Hepatocyte (in vitro differentiated cells): ENCODE measurements at regions not wholly inside any gene's neighbourhood (a gene's known extent, or its start where the extent isn't known, plus 50 kb on each side); places are given as distances from the start of the nearest gene placed in this dataset.

Experiments
- EZH2 ChIP-seq: fragments of 200-600 bp; sonication (generic); IDR thresholded peaks from 2 replicates; pipeline ENCODE4 v1.6.1; 2016; ENCODE audit warnings: antibody characterized with exemption, mild to moderate bottlenecking, borderline replicate concordance
- EZH2phosphoT487 ChIP-seq: fragments of 200-600 bp; sonication (generic); IDR thresholded peaks from one replicate; pipeline ENCODE4 v1.6.1; 2018; ENCODE audit warnings: antibody characterized with exemption, mild to moderate bottlenecking, low read depth, moderate library complexity; ENCODE audit not compliant: unreplicated experiment, severe bottlenecking
- TF ChIP-seq, protein P1 (sequence below): fragments of 200-600 bp; sonication (generic); IDR thresholded peaks from 2 replicates; pipeline ENCODE4 v1.5.1; 2016; ENCODE audit warnings: antibody characterized with exemption, mild to moderate bottlenecking; ENCODE audit not compliant: poor library complexity

DNA sequence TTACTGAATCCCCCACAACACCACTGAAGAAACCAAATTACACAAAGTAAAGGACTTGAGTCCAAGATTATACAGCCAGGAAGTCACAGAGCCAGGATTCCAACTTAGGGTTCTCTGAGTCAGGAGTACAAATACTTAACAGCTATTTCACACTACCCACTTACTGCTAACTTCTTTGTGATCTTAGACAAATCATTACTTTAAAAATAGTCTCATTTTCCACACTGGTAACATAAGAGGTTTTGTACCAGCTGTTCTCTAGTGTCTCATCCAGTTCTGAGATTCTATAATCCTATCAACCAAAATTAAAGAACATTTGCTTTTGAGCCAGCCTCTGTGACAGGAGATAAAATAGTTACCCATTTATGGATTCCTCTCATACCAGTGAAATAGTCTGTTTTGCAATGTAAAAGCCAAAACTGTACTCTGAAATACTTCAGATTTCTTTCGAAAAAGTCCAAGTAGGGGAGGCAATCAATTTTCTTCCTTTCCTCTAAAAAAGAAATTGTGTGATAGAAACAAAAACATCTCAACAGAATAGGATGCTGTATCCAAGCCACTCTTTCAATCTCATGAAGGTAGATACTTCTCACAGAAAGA lies 157.6 kb downstream of the LRATD1 start:
- TF ChIP-seq, protein P1, sequence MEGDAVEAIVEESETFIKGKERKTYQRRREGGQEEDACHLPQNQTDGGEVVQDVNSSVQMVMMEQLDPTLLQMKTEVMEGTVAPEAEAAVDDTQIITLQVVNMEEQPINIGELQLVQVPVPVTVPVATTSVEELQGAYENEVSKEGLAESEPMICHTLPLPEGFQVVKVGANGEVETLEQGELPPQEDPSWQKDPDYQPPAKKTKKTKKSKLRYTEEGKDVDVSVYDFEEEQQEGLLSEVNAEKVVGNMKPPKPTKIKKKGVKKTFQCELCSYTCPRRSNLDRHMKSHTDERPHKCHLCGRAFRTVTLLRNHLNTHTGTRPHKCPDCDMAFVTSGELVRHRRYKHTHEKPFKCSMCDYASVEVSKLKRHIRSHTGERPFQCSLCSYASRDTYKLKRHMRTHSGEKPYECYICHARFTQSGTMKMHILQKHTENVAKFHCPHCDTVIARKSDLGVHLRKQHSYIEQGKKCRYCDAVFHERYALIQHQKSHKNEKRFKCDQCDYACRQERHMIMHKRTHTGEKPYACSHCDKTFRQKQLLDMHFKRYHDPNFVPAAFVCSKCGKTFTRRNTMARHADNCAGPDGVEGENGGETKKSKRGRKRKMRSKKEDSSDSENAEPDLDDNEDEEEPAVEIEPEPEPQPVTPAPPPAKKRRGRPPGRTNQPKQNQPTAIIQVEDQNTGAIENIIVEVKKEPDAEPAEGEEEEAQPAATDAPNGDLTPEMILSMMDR, result no peak
- TF ChIP-seq EZH2phosphoT487, result no peak
- no peak for TF ChIP-seq EZH2
